ENCODE measurements at regions not wholly inside any gene's neighbourhood (a gene's known extent, or its start where the extent isn't known, plus 50 kb on each side); places are given as distances from the start of the nearest gene placed in this dataset.

DNA sequence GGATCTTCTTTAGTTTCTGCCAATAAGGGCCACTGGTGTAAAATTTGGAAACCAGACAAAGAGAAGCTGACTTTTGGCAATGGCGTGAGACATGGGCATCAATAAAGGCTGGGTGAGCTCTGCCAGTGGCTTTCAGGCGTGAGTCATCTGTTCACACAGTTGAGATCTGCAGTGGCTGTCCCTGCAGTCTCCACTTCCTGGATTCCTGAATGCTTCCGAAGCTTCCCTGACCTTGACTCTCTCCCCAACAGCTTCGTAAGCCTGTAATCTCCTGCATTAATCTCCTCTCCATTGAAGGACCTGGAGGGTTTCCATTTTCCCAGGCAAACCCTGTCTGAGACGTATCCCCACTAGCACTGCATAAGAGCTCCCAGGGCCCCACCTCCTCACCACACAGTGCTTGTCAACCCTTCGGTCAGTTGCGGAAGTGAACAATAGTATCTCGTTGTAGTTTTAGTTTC is 574.7 kb downstream of the TBC1D22A start (continued):
- no peak for TF ChIP-seq EZH2phosphoT487 (IDR thresholded peaks at IDR 0.05; ENCODE audit: borderline replicate concordance)
- peak; percentile 63 for TF ChIP-seq SP1 (IDR thresholded peaks at IDR 0.05; ENCODE audit: low read depth)
- TF ChIP-seq, protein P1, sequence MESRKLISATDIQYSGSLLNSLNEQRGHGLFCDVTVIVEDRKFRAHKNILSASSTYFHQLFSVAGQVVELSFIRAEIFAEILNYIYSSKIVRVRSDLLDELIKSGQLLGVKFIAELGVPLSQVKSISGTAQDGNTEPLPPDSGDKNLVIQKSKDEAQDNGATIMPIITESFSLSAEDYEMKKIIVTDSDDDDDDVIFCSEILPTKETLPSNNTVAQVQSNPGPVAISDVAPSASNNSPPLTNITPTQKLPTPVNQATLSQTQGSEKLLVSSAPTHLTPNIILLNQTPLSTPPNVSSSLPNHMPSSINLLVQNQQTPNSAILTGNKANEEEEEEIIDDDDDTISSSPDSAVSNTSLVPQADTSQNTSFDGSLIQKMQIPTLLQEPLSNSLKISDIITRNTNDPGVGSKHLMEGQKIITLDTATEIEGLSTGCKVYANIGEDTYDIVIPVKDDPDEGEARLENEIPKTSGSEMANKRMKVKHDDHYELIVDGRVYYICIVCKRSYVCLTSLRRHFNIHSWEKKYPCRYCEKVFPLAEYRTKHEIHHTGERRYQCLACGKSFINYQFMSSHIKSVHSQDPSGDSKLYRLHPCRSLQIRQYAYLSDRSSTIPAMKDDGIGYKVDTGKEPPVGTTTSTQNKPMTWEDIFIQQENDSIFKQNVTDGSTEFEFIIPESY (IDR thresholded peaks at IDR 0.05; ENCODE audit: extremely low read depth, insufficient replicate concordance, low read length): no peak
- TF ChIP-seq ELF1 (IDR thresholded peaks at IDR 0.05; ENCODE audit: borderline replicate concordance, low read depth): peak; percentile 86
- TF ChIP-seq CEBPB (IDR thresholded peaks at IDR 0.05; ENCODE audit: low read depth): no peak
- no peak for TF ChIP-seq EGR1 (IDR thresholded peaks at IDR 0.05; ENCODE audit: low read depth)
- no peak for TF ChIP-seq EZH2 (IDR thresholded peaks at IDR 0.05)
- TF ChIP-seq FOSL1 (IDR thresholded peaks at IDR 0.05; ENCODE audit: low read depth): peak; percentile 73
- peak; percentile 63; the same call in 1 of the 2 replicates for TF ChIP-seq CBX3 (IDR thresholded peaks at IDR 0.05; ENCODE audit: low read depth)
- TF ChIP-seq, protein P2, sequence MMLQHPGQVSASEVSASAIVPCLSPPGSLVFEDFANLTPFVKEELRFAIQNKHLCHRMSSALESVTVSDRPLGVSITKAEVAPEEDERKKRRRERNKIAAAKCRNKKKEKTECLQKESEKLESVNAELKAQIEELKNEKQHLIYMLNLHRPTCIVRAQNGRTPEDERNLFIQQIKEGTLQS (IDR thresholded peaks at IDR 0.05): no peak

GRCh38 chr22:47335958-47336357 is 573.5 kb downstream of the TBC1D22A start:
- ATAC-seq (no peak), DNase-seq (ENCODE audit: low read depth, low spot score) (no peak)
- H2AFZ ChIP-seq (ENCODE audit: low read depth, low read length, poor library complexity, severe bottlenecking): no peak overlapping the region
- H3K4me2 ChIP-seq (ENCODE audit: low read length): no peak overlapping the region
- H3K27me3 ChIP-seq (ENCODE audit: insufficient read depth, low read length): no peaks in the 10 kb centered on the region
- POLR2A ChIA-PET: no interaction called here
- no peak overlapping the region for H3K9ac ChIP-seq (ENCODE audit: low read length)
- no peaks in the 10 kb centered on the region for H4K20me1 ChIP-seq (ENCODE audit: insufficient read depth)
- BruUV-seq (replicated peaks): no TSS peak
- intact Hi-C loops (cut with micrococcal nuclease): no loop called here
- no peaks in the 10 kb centered on the region; the same call in 1 of the 2 replicates for H3K9me2 ChIP-seq (ENCODE audit: insufficient read depth)
- CTCF ChIA-PET: no interaction called here
- H3K9me3 ChIP-seq (ENCODE audit: control insufficient read depth in 1 of 2, insufficient read depth in 1 of 2, low read depth in 1 of 2, low read length in 2 of 2): no peaks in the 10 kb centered on the region
- no peak overlapping the region for H3K4me3 ChIP-seq (replicated peaks in 1 of 2; ENCODE audit: low read depth in 1 of 2, low read length in 2 of 2)
- RAD21 ChIA-PET (ENCODE audit: low non-redundant PET in 1 of 2, low total read pairs in 2 of 2, uncharacterized antibody in 2 of 2, unreplicated experiment in 2 of 2): no interaction called here
- TF ChIP-seq RAD21 (IDR thresholded peaks at IDR 0.05; ENCODE audit: low read depth): no peak
- no peak for TF ChIP-seq SP1 (IDR thresholded peaks at IDR 0.05; ENCODE audit: low read depth)
- TF ChIP-seq EZH2phosphoT487 (IDR thresholded peaks at IDR 0.05; ENCODE audit: borderline replicate concordance): no peak
- no peak for TF ChIP-seq ZFX (IDR thresholded peaks at IDR 0.05)
- TF ChIP-seq JUND (IDR thresholded peaks at IDR 0.05): no peak
- TF ChIP-seq EGR1 (IDR thresholded peaks at IDR 0.05; ENCODE audit: low read depth): no peak
- TF ChIP-seq FOSL1 (IDR thresholded peaks at IDR 0.05; ENCODE audit: low read depth): no peak
- no peak for TF ChIP-seq TCF7L2 (IDR thresholded peaks at IDR 0.05; ENCODE audit: borderline replicate concordance, extremely low read depth, insufficient read depth, insufficient read length)
- no peak for TF ChIP-seq EZH2 (IDR thresholded peaks at IDR 0.05)
- H3K4me1 ChIP-seq (ENCODE audit: control insufficient read depth in 1 of 2, insufficient read depth in 2 of 2, low read length in 2 of 2): peaks cover 25 to 61% of the 10 kb centered on the region in 2 experiments
- no peaks in the 10 kb centered on the region for H3K36me3 ChIP-seq (ENCODE audit: control insufficient read depth in 1 of 2, insufficient read depth in 2 of 2, low read length in 2 of 2)
- H3K79me2 ChIP-seq (ENCODE audit: insufficient read depth, low read length): no peaks in the 10 kb centered on the region
- H3K27ac ChIP-seq (ENCODE audit: low read depth, low read length): no peak overlapping the region
